Central memory CD4-positive, alpha-beta T cell (primary cell): ENCODE measurements at regions not wholly inside any gene's neighbourhood (a gene's known extent, or its start where the extent isn't known, plus 50 kb on each side); places are given as distances from the start of the nearest gene placed in this dataset.

Source experiments
- DNase-seq: peaks from one replicate; pipeline ENCODE4 v3.0.0; 2022

DNA sequence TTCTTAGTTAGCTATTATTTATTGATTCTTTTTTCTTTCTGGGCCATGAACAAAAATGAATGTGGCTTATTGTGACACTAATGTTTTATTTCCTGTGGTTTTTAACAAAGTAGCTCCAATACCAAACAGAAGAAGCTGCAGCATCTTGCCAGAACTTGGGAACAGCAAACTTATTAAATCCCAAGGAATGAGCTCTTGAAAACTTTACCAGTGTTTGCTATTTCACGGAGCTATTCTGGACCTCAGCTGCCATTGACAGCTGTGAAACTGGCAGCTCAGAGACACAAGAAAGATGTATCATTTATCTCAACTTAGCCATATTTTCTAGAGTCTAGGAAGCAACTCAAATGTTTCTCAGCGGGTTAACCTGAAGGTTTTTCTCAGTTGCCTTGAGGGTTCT lies 91.0 kb upstream of the NEUROD1 start:
- no peak for DNase-seq

GRCh38 chr2:181772334-181772733 lies 92.0 kb upstream of the NEUROD1 start:
- no peak for DNase-seq

GRCh38 chr2:181772777-181773176 lies 92.5 kb upstream of the NEUROD1 start:
- no peak for DNase-seq

GRCh38 chr2:181774685-181775084 lies 94.4 kb upstream of the NEUROD1 start:
- DNase-seq = no peak

DNA sequence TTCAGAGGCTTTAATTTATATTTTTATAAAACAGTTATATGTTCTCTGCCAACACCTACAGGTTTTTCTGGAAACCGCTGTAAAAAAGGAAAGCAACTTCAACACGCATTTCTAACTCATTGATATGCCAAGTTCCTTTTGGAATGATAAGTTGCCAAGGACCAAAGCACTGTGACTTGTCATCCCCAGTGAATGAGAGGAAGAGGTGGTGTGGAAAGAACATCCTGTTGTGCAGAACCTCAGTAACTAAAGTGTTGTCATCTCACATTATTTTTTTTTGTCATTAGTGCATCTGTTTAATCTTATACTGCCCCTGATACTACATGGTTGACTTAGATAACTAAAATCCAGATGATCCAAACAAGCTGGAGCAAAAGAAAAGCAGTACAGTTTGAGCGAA lies 96.0 kb upstream of the NEUROD1 start:
- no peak for DNase-seq

DNA sequence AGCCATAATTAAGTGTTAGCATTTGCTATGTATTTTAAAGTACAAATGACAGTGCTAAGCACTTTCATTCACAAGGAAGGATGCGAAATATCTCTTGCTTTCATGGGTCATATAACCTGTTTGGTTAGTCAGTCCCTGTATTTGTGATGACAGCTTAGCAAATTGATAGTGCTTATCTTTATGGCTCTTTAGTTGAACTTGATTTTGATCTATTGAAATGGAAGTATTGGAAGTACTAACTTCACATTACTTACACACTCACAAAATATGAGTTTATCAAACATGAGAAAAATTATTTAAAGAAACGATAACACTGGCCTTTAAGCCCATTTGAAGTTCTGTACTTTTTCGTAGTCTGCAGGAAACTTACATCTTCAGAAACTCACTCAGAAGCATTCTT lies 97.4 kb upstream of the NEUROD1 start:
- no peak for DNase-seq

DNA sequence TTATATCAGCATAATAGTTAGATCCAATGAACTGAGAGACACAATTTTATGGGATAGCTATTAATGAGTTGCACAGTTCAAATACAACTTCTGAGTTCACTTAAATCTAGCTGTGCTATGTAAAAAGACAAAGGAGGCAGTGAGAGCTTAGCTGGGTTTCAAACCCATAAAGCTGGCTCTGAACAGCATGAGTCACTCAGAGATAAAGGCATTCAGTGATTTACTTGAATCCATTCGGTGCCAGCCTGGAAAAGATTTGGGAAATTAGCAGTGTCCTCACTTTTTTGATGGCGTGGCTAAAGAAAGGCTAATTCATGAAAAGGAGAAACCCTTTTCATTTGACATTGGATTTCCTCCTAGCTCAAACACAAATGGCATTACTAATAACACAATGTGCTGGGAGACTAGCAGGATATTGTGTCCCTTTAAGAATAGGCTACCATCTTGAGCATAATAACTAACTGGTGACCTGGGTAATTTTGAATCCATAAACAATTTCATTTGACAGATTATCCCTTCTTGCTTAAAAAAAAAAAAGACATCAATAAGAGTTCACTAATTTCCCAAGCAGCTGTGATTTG lies 98.4 kb upstream of the NEUROD1 start:
- DNase-seq = no peak

DNA sequence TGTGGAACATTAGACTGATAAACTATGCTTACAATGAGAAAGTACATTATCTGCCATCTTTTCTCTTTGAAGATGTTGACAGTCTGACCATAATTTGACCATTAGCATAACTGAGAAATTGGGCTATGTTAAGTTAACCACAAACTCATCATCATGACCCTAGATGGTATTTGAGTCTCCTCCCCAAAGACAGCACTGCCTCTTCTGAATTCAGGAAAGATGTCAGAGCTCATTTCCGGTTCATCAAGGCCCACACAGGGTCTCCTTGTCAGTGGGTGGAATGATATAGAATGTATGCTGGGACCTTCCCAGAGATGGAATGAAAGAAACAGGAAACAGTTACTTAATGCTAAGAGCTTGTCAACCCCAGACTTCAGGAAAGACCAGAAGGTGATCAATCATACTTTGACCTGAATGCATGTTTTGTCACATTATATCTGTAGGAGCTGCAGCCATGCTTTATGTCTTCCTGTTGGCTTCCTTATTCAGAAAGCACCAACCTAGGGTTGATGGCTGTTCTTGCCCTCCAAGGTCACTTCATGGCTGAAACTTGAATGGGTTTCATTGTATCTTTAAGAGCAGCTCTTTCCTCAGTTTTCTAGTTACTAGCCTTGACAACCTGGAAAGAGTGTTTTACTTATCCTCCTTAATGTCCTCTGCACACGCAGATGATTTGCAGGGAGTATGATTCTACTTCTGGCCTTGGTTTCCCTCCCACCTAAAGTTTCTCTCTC lies 99.1 kb upstream of the NEUROD1 start:
- no peak for DNase-seq

DNA sequence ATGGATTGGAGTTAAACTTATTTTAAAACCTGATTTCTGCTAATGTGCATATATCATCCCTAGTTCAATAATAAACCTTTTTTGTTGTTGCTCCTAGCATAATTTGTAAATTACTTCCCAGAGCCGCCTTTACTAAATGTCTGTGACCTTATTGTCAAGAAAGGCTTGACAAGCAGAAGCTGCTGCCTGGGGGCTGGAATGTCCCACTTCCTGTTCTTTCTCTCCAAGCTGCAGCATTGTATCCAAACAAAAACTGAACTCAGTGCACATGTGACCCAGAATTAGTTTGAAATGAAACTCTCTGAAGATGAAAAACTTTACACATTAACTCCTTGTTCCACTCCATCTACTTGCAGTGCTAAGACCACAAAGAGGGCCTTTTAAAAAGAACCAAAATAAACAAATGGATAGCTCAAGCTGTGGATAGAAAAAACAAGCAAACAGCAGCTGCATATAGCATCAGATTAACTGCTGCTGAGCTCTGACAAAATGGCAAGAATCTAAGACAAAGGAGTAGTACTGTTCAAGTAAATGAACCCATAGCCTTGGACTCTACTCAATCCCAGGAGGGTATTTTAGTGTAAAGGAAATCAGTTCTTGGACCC lies 99.8 kb upstream of the NEUROD1 start:
- DNase-seq = no peak

- DNase-seq = no peak
Measured at GRCh38 chr2:181780657-181781056, 100.3 kb upstream of the NEUROD1 start.

DNA sequence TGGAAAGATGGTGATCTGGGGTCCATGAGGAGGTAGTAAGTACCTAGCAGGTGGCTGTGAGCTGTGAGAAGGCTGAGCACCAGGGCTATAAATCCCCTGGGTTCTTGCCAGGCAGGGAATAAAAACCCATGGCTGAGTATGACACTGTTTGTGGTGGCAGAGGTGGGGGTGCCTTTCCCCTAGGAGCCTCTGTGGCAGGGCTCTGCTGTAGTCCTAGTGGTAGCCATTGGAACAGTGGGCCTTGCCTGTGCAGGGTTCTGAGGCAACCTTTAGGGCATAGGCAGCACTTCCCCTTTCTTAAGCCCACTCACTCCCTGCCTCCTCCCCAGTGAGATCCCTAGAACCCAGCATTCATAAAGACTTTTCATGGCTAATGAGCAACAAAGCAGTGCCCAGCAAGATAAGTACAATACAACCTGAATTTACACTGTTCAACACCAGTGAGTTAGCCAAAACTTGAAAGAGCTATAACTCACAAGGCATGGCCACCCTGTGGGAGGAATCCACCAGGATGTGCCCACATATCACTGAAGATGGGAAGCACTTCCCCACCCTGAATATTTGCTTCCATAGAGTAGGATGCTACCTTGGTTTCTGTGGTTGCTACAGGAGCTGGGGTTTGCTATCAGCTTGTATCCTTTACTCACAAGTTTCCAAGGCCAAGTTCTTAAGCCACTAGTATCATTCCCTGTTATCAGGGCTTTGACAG lies 100.9 kb upstream of the NEUROD1 start:
- DNase-seq = no peak

DNA sequence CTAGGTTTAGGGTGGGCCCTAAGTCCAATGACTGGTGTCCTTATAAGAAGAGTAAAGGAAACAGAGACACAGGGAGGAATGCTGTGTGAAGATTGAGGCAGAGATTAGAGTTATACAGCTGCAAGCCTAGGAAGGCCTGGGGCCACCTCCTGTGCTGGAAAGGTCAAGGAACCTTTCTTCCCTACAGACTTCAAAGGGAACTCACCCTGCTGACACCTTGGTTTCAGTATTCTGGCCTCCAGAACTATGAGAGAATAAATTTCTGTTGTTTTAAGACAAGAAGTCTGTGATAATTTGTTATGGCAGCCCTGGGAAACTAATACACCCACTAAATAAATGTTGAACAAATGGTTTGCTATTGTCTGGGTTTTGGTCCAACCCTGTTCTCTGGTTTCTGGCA lies 102.3 kb upstream of the NEUROD1 start:
- no peak for DNase-seq

DNA sequence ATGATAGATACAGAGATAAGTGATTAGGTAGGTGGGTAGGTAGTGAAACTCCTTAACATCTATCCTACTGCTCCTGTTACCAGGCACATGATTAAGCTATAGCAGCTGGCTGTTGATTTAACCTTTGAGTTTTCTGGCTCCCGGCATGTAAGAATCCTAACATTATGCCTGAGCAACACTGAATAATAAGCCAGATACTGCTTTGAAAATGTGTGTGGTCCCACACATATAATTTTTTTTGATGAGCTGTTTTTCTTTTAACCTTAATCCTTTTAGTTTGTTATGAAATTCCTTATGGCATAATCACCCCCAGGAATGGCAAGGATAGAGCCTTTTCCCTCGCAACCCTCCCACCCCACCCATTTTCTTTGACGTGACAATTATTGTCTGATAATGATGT lies 104.2 kb upstream of the NEUROD1 start:
- DNase-seq = no peak

DNA sequence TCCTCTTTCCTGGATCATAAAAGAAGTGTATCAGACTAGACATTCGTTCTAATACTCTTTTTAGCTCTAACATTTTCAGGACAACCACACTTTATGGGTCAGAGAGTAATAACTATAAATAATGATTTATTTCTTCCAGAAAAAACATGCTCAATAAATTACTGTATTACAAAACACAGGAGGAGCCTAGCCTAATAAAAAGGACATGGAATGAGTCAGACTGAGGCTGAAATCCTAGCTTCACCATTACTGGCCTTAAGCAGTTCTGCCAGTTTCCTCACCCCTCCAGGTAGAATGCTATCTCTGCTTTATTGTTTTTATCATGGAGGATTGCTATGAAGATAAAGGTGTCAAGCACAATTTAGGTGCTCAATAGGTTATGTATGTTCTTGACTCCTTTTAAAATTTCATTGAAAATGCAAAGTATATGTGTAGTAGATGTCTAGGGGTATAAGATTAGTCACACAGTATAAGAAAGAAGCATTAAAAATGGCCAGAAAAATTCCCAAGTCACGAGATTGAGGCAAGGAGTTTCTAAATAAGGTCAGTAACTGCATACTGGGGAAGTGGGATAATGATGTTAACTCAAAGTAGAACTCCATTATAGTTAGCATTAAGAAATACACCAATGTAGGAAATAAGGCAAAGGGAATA lies 105.5 kb upstream of the NEUROD1 start:
- DNase-seq = no peak

DNA sequence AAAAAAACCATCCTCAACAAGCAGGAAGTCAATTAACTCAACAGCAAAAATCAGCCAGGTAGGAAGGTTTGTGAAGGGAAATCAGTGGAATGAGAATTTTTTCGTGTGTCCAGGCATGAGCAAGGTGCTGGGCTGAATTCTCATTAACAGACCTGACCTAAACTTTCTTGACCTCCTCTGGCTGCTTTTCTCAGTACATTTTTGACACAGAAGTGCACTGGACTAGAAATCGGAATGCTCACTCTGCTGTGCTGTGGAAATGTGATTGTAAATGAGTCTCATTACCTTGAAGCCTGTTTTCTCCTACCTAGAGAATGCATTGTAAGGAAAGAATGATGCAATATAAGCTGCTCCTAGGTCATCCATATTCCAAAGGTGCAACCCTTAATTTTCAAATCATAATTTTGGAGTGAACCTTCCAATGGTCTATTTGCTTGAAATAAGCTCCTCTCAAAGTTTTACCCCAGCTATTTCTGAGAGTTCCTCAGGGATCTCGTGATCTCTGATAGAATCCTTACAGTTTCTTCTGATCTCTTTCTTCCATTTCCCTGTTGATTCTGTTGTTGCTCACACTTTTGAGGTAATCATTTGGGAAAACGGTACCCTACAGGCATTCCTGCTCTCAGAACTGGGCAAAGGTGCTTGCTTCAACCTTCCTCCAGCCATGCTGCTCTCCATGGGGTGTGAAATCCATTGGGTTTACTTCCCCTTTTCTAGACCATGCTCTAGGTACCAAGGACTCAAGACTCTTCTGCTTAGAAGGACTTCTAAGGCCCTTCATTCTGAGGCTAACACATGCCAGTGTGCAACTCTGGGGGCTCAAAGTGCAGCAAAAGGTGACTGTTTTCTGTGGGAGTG lies 104.9 kb upstream of the ITPRID2 start:
- DNase-seq = no peak

DNA sequence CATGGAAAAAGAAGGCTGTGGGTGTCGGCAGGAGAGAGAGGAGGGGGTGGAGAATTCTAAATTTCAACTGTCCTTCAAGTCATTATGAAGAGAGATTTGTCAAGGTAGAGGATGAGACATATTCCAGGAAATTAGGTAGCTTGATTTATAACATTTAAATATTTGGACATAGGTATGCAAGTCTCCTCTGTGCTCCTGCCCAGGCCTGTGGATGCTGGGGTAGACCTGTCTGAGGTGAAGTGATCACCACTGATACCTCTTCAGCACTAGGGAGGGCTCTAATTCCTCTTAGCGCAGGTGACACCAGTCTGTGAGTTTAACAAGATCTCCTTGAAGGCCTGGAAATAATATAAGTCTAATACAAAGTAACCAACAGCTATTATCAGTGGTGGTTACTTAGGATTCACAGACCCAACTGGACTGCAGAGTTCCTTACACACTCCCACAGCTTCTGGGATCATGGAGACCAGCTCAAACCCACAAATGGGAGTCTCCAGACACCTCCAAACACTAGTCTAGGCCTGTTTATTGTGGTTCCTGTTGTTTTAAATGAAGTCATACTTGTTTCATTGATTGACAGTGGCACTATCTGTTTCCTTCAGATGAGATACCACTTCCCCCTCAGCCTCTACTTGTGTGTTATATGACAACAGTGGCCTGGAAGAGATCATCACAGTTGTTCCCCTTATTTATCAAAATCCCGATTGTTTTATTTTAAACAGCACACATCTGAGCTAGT lies 104.1 kb upstream of the ITPRID2 start:
- no peak for DNase-seq

DNA sequence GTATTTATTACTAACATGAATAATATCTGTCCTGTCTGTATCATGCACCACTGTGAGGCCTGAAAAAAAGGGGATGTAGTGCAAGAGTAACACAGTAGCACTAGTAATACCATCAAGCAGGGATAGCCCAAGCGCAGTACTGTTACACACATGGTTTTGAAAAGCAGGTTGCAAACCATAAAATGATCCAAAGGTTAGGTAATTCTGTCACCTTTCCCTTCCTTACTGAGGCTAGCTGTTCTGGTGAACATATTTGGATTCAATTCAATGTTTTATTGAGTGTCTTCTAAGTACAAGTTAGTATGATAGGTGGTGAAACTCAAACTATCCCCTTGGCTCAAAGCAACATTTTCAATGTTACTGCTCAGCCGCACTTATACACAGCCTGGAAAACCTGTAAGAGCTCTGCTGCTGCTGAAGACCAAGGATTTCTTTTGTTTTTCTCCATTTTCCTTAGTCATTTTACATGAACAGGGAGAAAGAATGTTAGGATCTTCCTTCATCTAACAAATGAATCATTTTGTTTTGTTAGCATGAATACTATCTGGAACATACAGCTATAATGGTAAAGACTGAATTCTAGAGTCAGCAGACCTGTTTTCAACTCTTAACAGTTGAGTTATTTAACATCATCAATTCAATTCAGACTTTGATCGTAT lies 102.5 kb upstream of the ITPRID2 start:
- DNase-seq = no peak

DNA sequence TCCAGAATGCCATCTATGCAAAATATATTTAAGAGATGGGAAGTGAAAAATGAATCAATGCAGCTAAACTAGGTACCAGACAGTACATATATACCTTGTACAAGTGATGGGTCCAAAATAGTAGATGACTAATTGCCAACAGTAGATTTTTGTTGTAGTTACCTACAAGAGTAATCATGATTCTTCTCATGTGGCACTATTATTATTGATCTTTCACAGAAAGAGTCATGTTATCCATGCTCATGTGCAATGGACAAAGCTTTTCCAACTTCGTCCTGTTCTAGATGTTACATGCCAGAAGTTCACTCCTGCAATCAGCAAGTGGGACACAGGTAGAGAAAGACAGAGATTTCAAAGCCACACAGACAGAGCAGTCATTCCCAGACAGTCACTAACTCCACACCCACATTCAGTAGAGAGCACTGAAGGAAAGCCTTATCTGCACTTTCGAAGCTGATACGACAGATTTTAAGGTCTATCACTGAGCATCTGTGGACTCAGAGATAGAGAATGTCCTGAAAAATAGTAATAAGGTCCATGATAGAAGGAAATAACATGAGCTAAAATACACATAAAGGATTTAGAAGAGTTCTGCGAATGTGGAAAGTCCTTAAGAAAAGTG lies 101.6 kb upstream of the ITPRID2 start:
- DNase-seq = no peak

- no peak for DNase-seq
Measured at GRCh38 chr2:181790716-181791649, 100.5 kb upstream of the ITPRID2 start.
